D721Med (cell line): ENCODE measurements at regions not wholly inside any gene's neighbourhood (a gene's known extent, or its start where the extent isn't known, plus 50 kb on each side); places are given as distances from the start of the nearest gene placed in this dataset.

Experiments used
- DNase-seq: peaks from one replicate; pipeline ENCODE4 v3.0.0; 2011; ENCODE audit warnings: low spot score; ENCODE audit not compliant: insufficient read length
- FAIRE-seq: peaks from 2 replicates; lab custom pipeline; 2011; peaks lifted over from hg19 to GRCh38; lab: Jason Lieb, UNC
- TF ChIP-seq, protein P1 (sequence below): IDR thresholded peaks from 2 replicates; pipeline ENCODE4 v1.5.1; 2012; ENCODE audit warnings: mild to moderate bottlenecking, control low read depth; ENCODE audit not compliant: insufficient read depth; ENCODE audit errors: missing control alignments

DNA sequence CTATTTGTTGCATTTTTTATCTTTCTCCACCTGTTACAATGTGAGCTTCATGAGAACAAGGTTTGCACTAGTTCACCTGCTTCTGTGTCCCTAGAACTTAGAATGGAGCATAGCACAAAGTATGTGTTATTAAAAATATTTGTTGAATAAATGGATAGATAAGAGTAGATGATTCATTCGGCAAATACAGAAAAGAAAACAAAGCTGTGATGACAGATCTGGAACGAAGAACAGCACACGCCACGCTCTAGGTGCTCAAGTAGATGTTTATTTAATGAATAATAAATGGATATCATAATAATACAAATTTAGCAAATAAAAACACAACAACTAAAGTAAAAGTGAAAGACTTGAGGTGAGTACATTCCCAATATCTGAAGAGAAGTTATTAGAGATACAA is 273.1 kb downstream of the HAO1 start:
- TF ChIP-seq, protein P1, sequence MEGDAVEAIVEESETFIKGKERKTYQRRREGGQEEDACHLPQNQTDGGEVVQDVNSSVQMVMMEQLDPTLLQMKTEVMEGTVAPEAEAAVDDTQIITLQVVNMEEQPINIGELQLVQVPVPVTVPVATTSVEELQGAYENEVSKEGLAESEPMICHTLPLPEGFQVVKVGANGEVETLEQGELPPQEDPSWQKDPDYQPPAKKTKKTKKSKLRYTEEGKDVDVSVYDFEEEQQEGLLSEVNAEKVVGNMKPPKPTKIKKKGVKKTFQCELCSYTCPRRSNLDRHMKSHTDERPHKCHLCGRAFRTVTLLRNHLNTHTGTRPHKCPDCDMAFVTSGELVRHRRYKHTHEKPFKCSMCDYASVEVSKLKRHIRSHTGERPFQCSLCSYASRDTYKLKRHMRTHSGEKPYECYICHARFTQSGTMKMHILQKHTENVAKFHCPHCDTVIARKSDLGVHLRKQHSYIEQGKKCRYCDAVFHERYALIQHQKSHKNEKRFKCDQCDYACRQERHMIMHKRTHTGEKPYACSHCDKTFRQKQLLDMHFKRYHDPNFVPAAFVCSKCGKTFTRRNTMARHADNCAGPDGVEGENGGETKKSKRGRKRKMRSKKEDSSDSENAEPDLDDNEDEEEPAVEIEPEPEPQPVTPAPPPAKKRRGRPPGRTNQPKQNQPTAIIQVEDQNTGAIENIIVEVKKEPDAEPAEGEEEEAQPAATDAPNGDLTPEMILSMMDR: no peak
- DNase-seq (no peak), FAIRE-seq (no peak)

DNA sequence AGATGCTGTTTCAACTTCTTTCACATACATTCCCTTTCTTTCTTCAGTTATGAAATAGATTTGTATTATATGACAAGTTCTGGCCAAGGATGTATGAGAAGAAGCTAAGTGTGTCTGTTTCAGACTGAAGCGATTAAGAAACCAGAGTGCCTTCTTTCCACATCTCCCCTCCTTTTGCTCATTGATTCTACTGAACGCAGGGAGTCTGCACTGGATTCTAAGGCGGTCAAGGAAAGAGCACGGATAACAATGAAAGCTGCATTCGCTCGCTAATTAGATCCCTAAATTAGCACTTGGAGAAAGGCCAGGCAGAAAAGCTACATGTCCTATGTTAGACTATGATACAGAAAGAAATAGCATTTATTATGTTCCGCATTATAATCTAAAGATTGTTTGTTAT is 267.7 kb downstream of the HAO1 start:
- DNase-seq (no peak), FAIRE-seq (no peak)
- TF ChIP-seq, protein P1: no peak

DNA sequence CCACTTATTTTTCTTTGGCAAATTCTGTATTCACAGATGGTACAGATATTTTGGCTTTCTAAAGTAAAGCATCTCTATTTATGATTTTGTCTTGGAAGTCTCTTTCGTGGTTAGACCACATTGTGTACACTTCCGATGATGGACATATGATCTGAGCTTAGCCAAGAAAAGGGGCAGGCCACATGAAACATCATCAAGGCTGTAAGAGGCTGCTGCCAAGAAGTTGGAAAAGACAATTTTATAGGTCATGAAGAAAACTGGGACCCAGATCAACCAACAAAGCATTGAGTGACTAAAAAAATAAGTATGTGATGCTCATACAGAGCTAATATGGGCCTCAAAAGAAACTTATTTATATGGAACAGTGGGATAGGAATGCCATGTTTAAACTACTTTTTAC is 266.4 kb downstream of the HAO1 start:
- TF ChIP-seq, protein P1: no peak
- FAIRE-seq (no peak), DNase-seq (no peak)

DNA sequence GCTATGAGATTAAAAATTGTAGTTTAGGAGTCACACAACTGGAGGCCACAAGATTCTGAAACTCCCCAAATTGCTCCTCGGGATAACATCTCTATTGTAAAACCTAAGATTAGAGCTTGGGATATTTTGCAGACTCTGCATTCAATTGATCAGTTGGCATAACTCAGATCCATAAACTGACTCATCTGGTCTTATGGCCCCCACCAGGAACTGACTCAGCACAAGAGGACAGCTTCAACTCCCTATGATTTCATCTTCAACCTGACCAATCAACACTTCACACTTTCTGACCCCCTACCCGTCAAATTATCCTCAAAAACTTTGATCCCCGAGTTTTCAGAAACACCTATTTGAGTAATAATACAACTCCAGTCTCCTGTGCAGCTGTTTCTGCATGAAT is 257.3 kb downstream of the HAO1 start:
- no peak for FAIRE-seq
- no peak for DNase-seq
- TF ChIP-seq, protein P1: no peak

DNA sequence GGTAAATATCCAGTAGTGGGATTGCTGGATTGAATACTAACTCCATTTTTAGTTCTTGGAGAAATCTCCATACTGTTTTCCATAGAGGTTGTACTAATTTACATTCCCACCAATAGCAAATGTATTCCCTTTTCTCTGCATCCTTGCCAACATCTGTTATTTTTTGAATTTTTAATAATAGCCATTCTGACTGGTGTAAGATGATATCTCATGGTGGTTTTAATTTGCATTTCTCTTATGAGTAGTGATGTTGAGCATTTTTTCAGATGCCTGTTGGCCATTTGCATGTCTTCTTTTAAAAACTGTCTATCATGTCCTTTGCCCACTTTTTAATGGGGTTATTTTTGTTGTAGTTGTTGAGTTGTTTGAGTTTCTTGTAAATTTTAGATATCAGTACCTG is 253.2 kb downstream of the HAO1 start:
- TF ChIP-seq, protein P1: no peak
- FAIRE-seq (no peak), DNase-seq (no peak)

DNA sequence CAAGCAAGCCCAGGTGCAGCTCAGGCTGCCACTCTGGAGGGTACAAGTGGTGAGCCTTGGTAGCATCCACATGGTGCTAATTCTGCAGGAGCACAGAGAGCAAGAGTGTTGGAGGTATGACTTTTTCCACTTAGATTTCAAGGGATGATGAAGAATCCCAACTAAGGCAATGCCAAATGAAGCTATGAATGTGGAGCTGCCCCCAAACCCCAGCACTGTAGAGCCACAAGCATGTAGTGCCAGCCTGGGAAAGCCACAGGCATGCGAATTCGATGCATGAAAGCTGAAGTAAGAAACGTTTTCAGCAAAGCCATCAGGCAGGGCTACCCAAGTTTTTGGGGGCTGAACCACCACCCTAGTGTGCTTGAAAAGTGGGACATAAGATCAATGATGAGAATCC is 251.1 kb downstream of the HAO1 start:
- no peak for FAIRE-seq
- no peak for DNase-seq
- TF ChIP-seq, protein P1: no peak

GRCh38 chr20:7691647-7692269 is 248.5 kb downstream of the HAO1 start:
- no peak for DNase-seq
- TF ChIP-seq, protein P1: no peak
- no peak for FAIRE-seq
